NCI-H69 (cell line): ENCODE measurements at regions not wholly inside any gene's neighbourhood (a gene's known extent, or its start where the extent isn't known, plus 50 kb on each side); places are given as distances from the start of the nearest gene placed in this dataset.
A peak's percentile ranks its signal among the peaks of the same experiment; 100 is the strongest.
"Not testable (repeated sequence)": the region's sequence is repeated elsewhere in the genome, so short reads cannot be mapped to it uniquely, and the experiment has no call there.

Experiments used
- DNase-seq: peaks from one replicate; lab custom pipeline; 2025; lab: John Stamatoyannopoulos, UW

DNA sequence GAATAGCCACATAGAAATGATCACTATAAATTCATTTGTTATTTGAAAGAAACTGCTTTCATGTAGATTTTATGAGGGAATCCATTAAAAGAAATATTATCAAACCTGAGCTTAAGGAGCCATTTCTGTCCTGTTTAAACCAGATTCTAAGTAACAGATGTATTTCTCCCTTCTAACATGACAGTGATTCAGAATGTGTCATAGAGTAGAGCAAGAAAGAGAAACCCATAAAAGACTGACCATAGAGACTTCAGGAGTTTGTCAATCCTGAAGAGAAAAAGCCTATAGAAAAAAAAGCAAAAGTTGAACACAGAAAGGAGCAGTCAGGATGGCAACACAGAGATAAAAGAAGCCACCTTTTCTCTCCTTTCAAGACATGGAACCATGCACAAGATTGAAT, 390.6 kb downstream of the PRIM2 start:
- not testable (repeated sequence) for DNase-seq

DNA sequence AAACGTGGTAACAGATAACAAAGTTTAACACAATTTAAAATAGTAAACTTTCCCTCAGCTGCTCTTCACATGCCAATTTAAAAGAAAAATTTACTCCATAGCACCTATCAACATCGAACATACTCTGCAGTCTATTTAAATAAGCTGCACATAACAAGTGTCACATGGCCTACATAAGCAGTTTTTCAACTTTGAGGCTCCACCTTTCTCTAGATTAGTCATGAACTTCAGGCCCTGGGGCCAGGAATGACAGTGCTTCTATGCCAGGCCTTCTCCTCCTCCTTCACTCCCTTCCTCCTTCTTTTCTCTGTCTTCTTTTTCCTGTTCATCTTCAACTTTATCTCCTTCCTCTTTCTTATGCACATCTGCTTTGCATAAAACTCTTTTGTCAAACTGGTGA, 405.1 kb downstream of the PRIM2 start:
- not testable (repeated sequence) for DNase-seq

DNA sequence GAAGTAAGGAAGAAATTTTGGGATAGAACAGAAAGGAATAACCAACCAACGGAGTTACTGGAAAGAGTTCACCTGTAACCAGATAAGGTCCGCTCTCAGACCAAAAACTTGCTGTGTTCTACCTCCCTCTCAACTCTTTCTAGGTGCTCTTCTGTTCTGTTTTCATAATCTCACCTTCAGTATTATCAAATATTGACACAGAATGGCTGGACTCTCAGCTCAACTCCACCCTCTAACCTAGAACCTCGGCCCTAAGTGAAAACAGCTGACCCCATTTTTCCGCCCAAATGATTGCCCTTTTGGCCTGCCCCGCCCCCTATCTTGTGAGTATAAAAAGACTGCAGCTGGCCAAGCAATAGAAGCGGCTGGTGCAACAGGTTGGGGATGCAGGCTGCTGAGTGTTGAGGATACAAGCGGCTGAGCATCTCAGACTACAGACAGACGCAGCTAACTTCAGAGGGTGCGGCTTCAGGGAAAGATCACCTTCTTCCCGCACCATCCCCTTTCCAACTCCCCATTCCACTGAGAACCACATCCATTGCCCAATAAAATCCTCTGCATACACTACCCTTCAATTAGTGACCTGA, 406.5 kb downstream of the PRIM2 start:
- DNase-seq = peak; percentile 17

DNA sequence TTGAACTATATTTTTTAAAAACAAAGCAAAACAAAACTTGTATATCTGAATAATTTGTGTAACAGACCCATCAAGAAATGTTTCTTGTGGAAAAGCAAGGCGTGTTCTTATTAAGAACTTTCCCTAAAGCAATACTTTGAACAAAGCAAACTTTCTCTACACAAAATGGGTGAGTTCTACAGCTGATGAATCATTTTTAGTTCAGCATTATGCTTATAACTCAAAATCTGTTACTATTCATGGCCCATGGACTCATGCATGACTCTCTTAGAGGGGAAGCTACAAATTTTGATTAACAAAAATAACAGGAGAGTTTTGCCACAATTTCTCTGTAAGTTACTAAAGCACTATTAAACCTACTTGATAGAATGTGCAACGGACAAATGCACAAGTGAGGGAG, 412.0 kb downstream of the PRIM2 start:
- not testable (repeated sequence) for DNase-seq

DNA sequence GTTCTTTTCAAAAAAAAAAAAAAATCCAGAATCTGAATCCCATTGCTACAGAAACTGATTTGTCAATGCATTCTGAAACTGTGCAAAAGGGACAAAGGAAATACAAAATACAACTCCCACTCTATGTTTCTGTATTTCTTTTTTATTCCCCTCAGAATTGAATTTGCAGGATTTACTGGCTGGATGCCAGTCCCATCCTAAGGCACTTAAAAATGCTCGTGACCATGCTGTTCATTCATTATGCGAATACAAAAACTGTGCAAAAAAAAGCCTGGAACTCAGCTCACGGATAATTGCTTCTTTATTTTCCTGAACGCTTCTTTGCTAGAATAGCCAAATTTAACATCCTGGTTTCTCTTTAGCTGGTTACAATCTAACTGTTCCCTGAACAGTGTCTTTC, 413.3 kb downstream of the PRIM2 start:
- peak; percentile 16 for DNase-seq

DNA sequence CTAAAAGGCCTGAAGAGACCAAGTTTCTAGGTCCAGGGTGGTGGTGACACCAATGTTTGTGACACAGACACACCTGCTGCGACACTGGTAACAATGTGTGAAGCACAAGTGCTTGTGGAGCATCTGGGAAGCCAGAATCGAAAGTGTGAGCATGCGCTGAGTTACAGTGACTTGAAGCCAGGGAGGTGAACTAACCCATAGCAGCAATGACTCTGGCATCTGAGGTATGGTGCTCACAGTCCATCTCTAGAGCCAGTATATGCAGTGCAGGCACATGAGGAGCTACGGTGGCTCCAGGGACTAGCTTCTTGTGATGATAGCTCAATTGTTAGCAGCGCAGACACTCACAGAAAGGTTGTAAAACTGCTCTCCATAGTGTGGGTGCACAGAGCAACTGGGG, 430.3 kb downstream of the PRIM2 start:
- not testable (repeated sequence) for DNase-seq

DNA sequence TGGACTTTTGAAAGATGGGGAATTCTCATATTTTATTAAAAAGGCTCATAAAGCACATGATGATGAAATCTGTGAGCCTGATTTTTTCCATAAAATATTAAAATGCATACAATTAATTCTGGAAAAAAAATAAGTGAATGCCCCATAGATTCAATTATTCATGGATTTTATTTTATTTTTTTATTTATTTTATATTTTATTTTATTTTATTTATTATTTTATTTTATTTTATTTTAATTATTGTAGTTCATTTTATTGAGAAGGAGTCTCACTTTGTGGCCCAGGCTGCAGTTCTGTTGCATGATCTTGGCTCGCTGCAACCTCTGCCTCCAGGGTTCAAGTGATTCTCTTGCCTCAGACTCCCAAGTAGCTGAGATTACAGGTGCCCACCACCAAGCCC, 442.4 kb downstream of the PRIM2 start:
- DNase-seq = not testable (repeated sequence)

DNA sequence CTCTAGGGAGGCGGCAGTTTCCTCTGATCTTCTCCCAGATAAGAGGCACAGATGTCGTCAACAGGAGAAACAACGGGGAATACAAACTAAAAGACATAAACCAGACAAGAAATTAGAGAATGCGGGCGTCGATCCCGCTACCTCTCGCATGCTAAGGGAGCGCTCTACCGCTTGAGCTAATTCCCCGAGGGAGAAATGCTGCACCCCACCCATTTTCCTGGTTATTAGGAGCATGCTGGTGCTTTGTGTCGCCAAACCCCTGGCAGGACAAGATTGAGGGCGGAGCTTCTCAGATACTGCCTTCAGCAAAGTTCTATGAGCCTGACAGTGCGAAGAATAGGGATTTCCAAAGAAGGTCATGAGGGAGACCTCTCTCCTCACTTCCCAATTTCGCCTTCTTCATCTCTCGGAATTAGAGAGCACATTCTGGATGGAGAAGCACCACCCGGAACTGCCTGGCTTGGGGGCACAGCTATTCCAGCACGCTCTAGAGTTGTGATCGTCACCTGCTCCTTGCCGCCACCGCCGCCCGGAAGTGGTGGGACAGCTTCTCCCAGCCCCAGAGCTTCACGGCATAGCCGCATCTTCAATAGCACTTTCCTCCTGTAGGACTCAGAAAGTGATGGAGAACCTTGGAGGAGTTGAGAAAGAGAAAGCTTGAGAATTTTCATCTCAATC, 475.4 kb downstream of the PRIM2 start:
- DNase-seq = not testable (repeated sequence)

DNA sequence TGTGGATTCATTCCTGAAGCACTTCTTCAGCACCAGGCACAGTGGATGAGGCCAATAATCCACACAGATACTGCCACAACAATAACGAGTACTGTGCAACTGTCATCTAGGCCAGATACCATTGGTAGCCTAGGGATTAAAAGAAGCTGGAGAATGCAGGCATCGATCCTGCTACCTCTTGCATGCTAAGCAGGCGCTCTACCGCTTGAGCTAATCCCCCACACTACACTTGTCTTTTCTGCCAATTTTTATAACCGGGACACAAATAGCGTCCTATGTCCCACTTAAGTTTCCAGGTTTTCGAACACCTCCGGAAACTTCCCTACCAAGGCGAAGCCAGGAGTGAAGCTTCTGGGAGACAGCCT, 475.9 kb downstream of the PRIM2 start:
- DNase-seq = not testable (repeated sequence)

DNA sequence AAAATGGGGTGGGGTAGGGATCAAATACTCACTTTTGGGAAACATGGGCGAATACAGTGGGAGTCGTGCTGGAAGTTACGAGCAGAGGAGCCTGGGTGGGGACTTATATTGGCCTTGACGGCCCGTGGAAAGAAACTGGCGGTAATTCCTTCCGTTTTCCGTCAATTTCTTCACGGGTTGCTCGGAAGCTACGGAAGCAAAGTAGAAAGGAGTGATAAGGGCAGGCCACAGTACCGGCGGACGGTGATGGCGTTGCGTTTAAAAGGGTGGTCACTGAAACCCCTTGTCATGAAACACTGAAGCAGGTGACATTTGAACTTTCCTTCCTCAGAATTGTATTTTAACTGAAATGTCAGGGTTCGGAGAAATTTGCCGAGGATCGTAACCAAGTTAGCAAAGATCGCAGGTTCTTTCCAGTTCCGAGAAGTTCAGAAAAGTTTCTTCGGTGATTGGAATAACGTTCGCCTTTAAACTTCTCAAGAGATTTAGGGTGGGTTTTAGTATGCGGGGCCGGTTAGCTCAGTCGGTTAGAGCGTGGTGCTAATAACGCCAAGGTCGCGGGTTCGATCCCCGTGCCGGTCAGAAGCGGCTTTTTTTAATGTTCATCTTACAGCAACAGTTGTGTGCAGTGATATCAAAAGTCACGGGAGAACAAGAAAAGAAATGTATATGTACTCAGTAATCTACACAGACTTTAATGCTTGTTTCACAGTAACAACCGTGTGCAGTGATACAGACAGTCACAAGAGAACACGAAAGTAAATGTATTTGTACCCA, 482.5 kb downstream of the PRIM2 start:
- not testable (repeated sequence) for DNase-seq

DNA sequence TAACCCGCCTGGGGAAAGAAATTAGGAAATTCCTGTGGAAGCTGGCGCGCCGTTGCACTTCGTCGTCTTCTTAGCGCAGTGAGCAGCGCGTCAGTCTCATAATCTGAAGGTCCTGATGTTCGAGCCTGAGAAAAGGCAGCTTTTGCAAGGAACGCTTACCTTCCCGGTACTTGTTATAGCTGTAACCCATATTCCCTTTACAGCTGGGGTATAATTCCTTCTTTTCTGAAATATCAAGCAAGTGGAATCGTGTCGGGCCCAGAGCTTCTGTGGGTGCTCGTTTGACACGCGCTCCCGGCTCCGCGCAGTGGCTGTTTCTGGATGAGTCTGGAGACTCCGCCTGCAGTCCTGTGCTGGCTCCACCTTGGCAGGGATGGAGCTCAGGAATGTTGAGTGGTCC, 491.2 kb downstream of the PRIM2 start:
- DNase-seq = not testable (repeated sequence)

DNA sequence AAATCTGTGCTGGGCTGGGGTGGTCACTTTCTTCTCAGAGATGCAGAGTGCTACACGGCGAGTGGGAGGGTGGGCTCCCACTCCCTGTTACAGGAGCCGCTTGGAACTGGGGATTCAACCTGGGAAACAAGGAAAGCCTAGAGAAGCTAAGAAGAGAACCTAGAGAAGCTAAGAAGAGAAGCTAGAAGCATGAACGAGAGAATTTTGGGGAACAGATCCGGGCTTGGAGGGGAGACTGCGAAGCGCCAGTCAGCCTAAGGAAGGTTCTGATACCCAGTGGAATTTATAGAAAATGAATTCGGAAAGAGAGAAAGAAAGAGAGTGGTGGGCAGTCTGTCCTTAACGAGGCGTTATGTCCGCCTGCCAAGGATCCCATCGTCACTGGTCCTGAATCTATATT, 492.0 kb downstream of the PRIM2 start:
- not testable (repeated sequence) for DNase-seq

DNA sequence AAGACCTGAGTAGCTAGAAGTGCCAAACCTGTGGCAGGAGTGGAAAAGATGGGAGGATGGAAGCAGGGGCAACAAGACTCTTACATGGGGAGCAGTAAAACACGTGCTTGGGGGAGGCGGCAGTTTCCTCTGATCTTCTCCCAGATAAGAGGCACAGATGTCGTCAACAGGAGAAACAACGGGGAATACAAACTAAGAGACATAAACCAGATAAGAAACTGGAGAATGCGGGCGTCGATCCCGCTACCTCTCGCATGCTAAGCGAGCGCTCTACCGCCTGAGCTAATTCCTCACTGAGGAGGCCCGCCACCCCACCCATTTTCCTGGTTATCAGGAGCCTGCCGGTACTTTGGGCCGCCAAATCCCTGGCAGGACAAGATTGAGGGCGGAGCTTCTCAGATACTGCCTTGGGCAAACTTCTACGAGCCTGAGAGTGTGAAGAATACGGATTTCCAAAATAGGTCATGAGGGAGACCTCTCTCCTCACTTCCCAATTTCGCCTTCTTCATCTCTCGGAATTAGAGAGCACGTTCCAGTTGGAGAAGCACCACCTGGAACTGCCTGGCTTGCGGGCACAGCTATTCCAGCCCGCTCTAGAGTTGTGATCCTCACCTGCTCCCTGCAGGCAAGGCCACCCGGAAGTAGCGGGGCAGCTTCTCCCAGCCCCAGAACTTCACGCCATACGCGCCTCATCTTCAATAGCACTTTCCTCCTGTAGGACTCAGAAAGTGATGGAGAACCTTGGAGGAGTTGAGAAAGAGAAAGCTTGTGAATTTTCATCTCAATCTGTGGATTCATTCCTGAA, 496.0 kb downstream of the PRIM2 start:
- DNase-seq = peak; percentile 35

DNA sequence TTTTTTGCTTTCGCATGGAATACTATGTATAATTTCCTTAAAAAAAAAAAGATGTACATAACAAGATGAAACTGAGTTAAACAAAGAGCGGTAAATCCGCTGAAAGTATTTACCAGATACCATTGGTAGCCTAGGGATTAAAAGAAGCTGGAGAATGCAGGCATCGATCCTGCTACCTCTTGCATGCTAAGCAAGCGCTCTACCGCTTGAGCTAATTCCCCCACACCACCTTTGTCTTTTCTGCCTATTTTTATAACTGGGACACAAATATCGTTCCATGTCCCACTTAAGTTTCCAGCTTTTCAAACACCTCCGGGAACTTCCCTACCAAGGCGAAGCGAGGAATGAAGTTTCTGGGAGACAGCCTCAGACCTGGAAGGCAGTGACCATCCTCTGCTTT, 498.4 kb downstream of the PRIM2 start:
- DNase-seq = not testable (repeated sequence)

DNA sequence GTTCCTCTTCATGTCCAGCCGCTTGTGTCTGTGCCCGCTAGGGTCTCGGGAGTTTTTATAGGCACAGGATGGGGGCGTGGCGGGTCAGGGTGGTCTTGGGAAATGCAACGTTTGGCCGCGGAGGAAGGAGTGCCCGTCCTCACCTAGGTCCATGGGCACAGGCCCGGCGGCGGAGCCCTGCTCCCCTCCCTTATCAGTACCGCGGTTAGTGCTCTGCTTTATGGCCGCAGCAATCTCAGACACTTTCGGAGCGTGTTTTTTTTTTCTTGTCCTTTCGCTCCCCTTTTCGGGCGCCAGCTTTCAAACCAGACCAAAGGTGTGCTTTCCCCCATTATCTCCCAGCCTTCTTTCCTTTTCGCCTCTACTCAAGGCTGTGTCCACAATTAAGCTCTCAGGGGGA, 503.9 kb downstream of the PRIM2 start:
- DNase-seq = not testable (repeated sequence)

DNA sequence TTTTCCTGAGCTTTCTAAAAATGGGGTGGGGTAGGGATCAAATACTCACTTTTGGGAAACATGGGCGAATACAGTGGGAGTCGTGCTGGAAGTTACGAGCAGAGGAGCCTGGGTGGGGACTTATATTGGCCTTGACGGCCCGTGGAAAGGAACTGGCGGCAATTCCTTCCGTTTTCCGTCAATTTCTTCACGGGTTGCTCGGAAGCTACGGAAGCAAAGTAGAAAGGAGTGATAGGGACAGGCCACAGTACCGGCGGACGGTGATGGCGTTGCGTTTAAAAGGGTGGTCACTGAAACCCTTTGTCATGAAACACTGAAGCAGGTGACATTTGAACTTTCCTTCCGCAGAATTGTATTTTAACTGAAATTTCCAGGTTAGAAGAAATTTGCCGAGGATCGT, 505.0 kb downstream of the PRIM2 start:
- not testable (repeated sequence) for DNase-seq

DNA sequence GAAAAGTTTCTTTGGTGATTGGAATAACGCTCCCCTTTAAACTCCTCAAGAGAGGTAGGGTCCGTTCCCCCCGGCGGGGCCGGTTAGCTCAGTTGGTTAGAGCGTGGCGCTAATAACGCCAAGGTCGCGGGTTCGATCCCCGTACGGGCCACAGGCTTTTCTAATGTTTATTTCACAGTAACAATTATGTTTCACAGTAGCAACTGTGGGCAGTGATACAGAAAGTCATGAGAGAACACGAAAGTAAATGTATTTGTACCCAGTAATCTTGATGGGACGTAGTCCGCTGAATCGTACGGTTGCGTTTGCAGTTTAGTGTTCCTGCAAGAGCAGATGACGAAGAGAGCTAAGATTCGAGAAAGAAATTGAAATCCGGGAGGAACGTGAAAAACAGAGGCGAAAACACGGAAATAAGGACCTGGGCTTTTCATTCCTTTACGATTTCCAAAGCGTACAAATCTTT, 505.5 kb downstream of the PRIM2 start:
- no peak for DNase-seq

DNA sequence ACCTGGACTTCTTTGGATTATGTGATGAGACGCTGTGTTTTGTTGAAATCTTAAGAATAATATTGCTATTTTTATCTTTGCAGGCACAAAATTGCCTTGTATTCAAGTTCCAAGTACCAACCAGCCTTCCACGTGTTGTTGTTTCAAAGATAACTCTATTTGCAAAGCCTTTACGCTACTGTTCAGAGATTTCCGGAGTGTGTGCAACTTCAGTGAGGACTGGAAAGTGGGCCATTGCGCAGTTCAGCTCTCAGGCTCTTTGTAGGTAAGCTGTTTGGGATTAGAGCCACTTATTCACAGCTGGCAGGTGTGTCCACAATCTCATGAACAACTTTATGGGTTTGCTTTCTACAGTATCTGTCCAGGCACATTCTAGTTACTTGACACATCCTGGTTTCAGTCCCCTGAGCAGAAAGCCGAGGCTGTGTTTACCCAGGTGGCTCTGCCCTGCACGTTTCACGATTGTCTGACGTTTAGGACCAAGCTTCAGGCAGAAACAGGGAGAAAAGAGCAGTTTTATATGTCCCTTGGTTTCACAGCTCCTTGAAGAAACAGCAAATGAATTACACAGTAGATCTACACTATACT, 520.3 kb downstream of the PRIM2 start:
- DNase-seq = not testable (repeated sequence)

DNA sequence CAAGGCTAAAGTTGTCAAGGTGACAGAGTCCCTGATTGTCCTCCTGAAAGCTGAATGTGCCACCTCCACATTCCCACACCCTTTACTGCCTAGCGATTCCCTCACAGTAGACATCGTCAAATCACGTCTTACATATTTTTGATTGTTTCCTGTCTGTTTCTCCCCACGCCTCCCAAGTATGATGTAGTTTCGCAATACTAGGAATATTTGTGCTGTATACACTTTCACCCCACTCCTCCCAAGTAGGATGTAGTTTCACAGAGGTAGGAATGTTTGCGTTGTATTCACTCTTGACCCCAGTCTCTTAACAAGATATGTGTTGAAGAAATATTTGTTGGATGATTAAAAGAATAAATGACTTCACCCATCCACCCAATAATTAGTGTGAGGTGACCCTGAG, 524.1 kb downstream of the PRIM2 start:
- DNase-seq = not testable (repeated sequence)

DNA sequence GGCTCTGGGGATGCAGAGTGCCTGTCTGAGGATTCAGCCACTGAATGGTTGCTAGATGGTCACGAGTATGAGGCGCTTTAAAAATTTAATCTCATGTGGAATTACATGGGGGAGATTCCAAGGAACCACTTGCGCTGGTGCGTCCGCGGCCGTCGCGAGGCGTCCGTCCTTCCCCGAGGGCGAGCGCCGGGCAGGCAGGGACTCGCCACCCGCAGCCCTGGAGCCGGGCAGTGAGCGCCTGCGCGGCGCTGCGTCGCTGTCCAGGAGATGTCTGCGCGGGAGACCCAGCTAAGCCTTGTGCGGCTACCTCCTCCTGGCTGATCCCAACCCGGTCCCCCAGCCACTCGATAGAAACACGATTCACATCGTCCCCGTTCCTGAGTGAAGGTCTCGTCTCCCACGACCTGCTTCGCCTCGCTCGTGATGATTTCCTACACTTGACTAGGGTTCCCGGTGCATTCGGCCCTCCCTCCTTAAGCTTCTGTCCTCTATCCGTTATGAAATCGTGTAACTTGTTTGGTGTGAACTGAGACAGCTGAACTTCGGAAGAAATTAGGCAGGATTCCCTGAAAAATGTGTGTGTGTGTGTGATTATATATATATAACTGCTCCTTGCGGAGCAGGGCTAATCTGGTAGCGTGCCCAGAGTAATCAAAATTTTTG, 536.4 kb downstream of the PRIM2 start:
- peak; percentile 48 for DNase-seq
